GM18511 (cell line): ENCODE measurements at regions not wholly inside any gene's neighbourhood (a gene's known extent, or its start where the extent isn't known, plus 50 kb on each side); places are given as distances from the start of the nearest gene placed in this dataset.
A peak's percentile ranks its signal among the peaks of the same experiment; 100 is the strongest.

Experiments
- ATAC-seq: cut with Tn5 transposase; IDR thresholded peaks from one replicate; pipeline ENCODE4 v1.9.1; 2021; ENCODE audit warnings: mild to moderate bottlenecking, moderate library complexity; ENCODE audit not compliant: unreplicated experiment

DNA sequence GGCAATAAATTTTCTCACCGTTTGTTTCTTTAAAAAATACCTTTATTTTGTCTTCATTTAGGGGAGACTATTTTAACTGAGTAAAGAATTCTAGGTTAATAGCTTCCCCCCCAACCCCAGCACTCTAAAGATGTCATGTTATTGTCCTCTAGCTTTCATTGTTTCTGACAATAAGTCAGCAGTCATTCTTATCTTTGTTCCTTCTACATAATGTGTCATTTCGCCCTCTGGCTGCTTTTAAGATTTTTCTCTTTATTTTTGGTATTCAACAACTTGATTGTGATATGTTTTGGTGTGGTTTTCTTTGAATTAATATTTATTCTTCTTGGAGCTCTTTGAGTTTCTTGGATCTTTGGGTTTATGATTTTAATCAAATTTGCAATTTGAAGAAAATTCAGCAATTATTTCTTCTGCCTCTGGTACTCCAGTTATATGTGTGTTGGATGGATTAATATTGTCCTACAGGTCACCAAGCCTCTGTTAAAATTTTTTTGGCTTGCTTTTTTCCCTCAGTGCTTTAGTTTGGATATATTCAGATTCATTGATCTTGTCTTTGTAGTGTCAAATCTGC lies 64.6 kb upstream of the ELN start:
- ATAC-seq, result no peak

DNA sequence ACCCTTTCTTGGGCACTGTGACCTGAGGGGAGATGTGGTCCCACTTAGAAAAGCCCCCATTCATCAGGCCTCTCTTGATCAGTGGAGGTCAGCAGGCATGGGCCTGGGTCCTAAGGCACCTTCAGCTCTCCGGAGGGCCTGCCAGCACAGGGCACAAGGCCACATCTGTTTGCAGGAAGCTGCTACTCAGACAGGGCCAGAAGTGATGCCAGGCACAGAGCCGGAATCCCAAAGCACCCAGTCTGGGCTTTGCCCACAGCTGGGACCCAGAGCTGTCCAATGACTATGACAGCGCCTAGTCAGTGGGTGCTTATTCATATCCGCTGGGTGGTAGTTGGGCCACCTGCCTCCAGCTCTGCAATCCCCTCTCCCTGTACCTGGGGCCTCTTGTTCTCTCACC lies 63.2 kb upstream of the ELN start:
- no peak for ATAC-seq

DNA sequence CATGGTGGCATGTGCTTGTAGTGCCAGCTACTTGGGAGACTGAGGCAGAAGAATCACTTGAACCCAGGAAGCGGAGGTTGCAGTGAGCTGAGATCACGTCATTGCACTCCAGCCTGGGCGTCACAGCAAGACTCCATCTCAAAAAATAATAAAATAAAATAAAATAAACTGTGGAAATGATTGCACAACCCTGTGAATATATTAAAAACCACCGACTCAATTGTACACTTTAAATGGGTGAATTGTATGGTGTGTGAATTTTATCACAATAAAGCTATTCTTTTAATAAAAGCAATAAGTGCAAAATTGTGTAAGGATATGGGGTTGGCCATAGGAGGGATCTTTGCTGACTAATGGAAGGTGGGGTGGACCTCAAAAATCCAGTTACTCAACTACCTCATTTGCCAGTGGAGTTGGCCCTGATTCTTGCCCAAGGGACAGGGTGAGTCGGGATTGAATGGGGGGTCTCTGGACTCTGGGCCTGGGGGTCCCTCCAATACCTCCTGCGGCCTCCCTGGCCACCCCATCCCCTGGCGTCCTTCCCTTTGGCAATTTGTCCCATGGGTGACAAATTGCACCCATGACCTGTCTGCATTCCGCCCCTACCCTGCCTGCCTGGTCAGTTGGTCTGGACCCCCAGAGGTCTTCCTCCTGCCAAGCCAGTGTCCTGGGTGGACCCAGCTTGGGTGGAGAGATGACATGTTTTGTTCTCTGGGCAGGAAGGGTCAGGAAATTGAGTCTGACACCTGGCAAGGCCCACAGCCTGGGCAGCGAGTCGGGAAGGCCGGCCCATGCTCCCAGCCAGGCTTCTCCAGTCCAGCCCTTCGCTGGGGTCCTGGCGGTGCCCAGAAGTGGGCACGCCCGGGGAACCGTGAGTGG lies 61.7 kb upstream of the ELN start:
- ATAC-seq, result no peak

DNA sequence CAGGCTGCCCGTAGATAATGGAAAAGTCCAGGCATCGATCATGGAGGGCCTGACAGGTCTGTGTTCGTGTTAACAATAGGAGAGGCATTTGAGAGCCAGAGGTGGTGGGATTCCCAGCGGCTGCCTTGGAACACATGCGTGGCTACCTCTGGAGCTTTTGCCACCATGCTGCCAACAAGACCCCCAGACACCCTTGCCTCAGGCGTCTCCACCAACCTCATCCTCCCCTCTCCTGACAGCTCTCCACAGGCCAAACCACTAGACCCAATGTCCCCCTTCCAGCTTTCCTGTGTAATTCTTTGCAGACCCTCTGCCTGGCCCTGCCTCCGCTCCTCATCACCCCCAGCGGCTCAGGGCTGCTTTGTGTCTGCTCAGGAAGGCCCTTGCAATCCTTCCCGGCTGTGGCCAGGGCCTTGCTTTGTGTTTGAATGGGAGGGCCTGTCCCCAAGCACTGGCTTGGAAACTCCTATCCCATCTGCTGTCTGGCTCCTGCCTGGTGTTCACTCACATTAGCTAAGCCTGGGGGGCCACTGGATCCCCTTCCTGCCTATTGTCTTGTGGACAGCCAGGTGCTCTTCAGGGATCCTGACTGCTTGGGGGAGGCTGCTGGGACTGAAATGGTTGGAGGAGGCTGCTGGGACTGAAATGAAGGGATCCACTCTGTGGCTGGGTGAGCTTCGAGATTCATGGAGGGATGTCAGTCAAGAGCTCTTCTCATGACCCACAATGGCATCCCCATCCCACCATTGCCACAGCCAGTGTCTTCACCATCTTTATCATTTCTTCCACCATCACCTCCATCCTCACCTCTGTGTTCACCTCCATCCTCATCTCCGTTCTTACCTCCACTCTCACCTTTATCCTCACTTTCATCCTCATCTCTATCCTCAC lies 60.8 kb upstream of the ELN start:
- no peak for ATAC-seq

DNA sequence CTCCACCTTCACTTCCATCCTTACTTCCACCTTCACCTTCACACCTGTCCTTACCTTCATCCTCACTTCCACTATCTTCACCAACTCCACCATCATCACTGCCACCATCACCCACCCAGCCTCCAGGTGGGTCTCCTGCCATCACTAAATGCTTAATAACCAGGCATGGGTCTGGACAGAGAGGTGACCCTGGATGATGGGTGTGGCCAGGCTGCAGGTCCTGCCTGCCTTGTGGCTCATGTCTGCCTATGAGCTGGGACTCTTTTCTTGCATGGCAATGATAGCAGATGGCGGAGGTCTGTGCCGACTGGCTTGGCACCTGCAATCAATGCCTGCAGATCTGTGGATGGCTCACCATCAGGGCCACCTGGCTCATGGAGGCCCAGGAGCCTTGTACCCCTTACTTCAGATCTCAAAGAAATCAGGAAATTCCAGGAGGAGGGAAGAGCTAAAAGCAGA lies 60.1 kb upstream of the ELN start:
- ATAC-seq, result no peak

DNA sequence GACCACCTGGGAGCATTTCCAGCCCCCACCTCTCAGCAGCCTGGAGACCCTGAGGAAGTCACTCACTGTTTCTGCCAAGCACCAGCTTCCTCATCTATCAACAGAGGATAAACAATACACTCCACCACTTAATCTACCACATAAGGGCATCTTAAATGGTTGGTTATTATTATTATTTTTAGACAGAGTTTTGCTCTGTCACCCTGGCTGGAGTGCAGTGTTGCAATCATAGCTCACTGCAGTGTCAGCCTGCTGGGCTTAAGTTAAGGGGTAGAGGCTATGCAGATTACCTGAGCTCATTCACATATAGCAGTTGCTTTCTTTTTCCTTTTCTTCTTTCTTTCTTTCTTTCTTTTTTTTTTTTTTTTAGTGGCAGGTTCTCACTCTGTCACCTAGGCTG lies 59.5 kb upstream of the ELN start:
- no peak for ATAC-seq

GRCh38 chr7:73969991-73970390 lies 58.0 kb upstream of the ELN start:
- ATAC-seq, result no peak

DNA sequence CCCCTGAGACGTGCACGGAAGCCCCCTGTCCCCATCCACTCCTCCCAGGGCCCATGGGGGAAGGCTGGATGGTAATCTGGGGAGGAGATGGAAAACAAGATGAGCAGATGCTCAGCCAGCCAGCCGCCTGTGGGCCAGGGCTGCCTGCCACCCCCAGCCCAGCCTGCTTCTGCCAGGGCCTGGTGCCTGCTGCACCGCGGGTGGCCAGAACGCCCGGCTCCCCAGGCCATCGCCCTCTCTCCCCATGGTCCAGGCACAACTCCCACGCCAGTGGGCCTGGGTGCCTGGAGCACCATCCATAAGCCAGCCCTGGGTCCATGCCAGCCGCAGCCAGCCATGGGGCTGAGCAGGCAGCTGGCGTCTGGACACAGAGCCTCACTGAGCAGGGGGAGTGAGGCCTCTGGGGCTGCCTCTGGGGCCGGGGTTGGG lies 57.2 kb upstream of the ELN start:
- ATAC-seq, result peak; percentile 8

DNA sequence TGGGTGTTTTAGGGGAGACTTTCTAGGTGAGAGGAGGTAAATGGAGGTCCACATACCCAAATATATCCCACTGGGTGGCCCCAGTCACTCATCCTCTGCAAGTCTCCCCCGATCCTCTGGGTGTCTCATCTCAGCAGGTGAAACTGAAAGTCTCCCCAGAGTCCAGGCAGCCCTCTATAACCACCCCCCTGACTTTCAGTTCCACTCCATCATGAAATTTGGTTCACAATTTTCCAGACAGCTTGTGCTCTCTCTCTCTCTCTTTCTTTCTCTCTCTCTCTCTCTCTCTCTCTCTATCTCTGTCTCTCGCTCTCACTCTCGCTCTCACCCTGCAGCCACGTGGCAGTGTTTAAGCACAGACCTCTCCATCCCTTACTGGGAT lies 56.7 kb upstream of the ELN start:
- ATAC-seq, result peak; percentile 86

DNA sequence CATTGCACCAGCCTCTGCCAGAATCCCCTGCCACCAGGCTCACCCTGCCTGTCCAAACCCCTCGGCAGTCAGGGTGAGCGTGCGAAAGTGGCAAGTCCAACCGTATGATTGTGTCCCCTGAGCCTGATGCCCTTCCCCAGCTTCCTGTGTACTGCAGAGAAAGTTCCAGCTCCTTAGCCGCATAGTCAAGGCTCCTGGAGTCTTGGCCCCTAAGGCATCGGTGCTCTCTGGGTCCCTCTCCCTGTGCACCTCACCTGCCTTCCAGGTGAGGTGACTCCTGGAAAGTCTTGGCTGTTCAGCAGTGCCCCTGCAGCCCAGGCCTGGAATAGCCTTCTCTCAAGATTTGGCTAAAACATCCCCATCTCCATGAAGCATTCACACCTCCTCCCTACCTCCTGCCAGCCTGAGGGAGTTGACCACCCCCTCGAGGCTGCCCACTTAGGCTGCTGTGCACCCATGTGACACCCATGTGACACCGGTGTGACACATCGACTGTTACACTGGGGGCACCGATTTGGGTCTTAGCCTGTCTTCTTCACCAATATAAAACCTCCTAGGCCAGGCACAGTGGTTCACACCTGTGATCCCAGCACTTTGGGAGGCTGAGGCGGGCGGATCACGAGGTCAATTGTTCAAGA lies 56.1 kb upstream of the ELN start:
- ATAC-seq, result no peak

- no peak for ATAC-seq
These were observed 55.4 kb upstream of the ELN start for GRCh38 chr7:73972614-73973013.

DNA sequence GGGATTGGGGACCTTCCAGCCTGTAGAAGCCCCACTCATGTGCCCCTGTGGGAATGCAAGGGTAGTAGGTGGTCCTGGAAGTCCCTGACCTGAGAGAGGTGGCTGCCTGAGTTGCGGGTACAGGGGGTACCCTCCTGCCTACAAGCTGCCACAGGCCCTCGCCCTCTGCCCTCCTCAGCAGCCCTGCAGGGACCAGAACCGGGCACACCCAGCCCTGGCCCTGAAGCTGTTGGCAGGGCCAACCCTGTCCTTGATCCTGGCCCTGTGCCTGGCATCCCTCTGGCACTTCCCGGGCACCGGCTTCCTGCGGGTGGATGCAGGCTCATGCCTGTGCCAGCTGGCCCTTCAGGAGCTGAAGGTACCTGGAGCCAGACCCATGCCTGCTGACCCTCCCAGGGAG lies 54.9 kb upstream of the ELN start:
- ATAC-seq, result no peak

DNA sequence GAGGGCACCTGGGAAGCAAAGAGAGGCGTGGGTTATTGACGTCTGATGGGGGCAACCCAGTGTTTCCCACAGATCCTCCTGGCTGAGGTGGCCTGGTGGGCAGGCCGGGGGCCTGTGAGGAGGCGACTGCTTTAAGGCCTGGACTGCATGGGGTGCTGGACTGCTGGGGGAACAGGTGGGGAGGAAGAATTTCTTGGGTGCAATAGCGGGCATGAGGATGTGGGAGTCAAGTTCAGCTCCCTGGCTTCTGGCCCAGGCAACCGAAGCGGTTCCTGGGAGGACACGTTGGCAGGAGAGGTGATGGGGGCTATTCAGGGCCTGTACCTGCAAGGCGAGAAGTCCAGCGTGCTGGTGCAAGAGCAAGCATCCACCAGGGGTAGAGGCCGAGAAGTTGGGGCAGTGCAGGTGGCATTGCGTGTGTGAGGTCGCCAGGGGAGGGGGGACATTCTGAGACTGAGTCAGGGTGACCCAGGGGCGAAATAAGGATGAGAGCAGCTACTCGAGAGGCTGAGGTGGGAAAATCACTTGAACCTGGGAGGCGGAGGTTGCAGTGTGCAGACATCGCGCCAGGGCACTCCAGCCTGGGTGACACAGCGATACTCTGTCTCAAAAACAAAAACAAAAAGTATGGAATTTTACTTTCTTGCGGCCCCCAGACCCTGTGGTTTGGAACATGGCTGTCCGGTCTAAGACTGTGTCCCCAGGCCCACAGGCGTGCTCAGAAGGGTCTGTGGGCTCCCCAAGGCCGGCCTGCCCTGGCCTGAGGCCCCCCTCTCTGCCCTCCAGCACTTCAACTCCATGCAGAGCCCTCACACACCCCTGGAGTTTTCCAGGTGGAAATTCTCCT lies 53.6 kb upstream of the ELN start:
- no peak for ATAC-seq

- ATAC-seq, result no peak
These were observed 52.7 kb upstream of the ELN start for GRCh38 chr7:73974948-73975926.

DNA sequence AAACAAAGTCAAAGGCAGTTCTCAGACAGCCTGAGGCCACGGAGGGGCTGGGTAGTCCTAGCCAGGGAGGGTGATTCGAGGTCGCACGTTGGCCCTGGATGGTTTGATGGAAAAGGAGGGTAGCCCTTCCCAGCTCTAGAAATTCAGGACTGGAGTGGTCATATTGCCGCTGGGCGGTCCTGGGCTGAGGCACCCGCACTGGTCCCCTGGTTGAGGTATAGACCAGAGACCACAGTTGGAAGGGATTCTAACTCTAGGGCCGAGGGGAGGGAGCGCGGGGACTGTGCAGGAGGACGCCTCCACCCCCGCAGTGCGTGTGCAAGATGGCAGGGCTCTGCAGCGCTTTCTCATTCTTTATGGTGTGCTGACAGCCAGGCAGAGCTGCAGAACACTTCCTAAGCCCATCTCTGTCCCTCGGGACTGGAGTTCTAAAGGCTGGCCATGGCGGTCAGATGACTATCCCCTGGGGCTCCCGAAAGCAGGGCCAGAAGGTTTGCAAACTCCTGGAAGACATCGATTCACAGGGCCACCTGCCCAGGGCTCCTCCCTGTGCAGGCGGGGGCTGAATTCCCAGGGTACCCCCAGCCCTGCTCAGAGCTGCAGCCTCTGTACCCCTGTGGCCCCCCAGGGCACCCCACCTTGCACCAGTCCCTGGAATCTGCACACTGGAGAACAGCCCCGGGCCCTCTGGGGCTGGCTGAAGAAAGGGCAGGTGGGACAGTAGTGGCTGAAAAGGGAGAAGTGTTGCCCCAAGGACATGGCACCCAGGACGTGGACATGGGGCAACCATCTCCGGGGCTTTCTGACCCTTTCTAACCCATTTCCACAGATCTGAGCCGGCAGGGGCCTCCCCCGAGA lies 51.0 kb upstream of the ELN start:
- ATAC-seq, result no peak

- ATAC-seq, result no peak
These were observed 50.1 kb upstream of the ELN start for GRCh38 chr7:73977619-73978618.
